ENCODE measurements at regions not wholly inside any gene's neighbourhood (a gene's known extent, or its start where the extent isn't known, plus 50 kb on each side); places are given as distances from the start of the nearest gene placed in this dataset.

GRCh38 chr10:30560326-30560725 lies 69.2 kb downstream of the LYZL2 start:
- Histone ChIP-seq H3K79me2 (ENCODE audit: control insufficient read depth, insufficient read depth, low read length, unreplicated experiment) (no peaks in the 10 kb centered on the region), H3K4me3 (ENCODE audit: low read depth, low read length) (no peak overlapping the region), H3K27ac (ENCODE audit: low read depth, low read length) (no peak overlapping the region), H3K4me1 (ENCODE audit: control insufficient read depth, insufficient read depth, low read length, unreplicated experiment) (peaks cover 14% of the 10 kb centered on the region), H3K36me3 (ENCODE audit: insufficient read depth, low read length) (no peaks in the 10 kb centered on the region), H3K27me3 (ENCODE audit: insufficient read depth, low read length) (no peaks in the 10 kb centered on the region; the same call in 1 of the 2 replicates), H2AFZ (ENCODE audit: low read length, unreplicated experiment) (no peak overlapping the region)

- no peaks in the 10 kb centered on the region for H3K79me2 ChIP-seq (ENCODE audit: control insufficient read depth, insufficient read depth, low read length, unreplicated experiment)
- H2AFZ ChIP-seq (ENCODE audit: low read length, unreplicated experiment): no peak overlapping the region
- H3K4me1 ChIP-seq (ENCODE audit: control insufficient read depth, insufficient read depth, low read length, unreplicated experiment): peaks cover 14% of the 10 kb centered on the region
- no peaks in the 10 kb centered on the region; the same call in 1 of the 2 replicates for H3K27me3 ChIP-seq (ENCODE audit: insufficient read depth, low read length)
- no peaks in the 10 kb centered on the region for H3K36me3 ChIP-seq (ENCODE audit: insufficient read depth, low read length)
- H3K4me3 ChIP-seq (ENCODE audit: low read depth, low read length): no peak overlapping the region
- no peak overlapping the region for H3K27ac ChIP-seq (ENCODE audit: low read depth, low read length)
Observed at GRCh38 chr10:30559180-30559579, 70.4 kb downstream of the LYZL2 start.

GRCh38 chr10:30558411-30558810 lies 71.1 kb downstream of the LYZL2 start:
- no peaks in the 10 kb centered on the region for H3K36me3 ChIP-seq (ENCODE audit: insufficient read depth, low read length)
- no peaks in the 10 kb centered on the region; the same call in 1 of the 2 replicates for H3K27me3 ChIP-seq (ENCODE audit: insufficient read depth, low read length)
- no peaks in the 10 kb centered on the region for H3K79me2 ChIP-seq (ENCODE audit: control insufficient read depth, insufficient read depth, low read length, unreplicated experiment)
- H3K27ac ChIP-seq (ENCODE audit: low read depth, low read length): no peak overlapping the region
- H3K4me1 ChIP-seq (ENCODE audit: control insufficient read depth, insufficient read depth, low read length, unreplicated experiment): peaks cover 19% of the 10 kb centered on the region
- H3K4me3 ChIP-seq (ENCODE audit: low read depth, low read length): no peak overlapping the region
- no peak overlapping the region for H2AFZ ChIP-seq (ENCODE audit: low read length, unreplicated experiment)

GRCh38 chr10:30557884-30558283 lies 71.7 kb downstream of the LYZL2 start:
- H3K27me3 ChIP-seq (ENCODE audit: insufficient read depth, low read length): no peaks in the 10 kb centered on the region; the same call in 1 of the 2 replicates
- H2AFZ ChIP-seq (ENCODE audit: low read length, unreplicated experiment): no peak overlapping the region
- no peak overlapping the region for H3K27ac ChIP-seq (ENCODE audit: low read depth, low read length)
- H3K4me1 ChIP-seq (ENCODE audit: control insufficient read depth, insufficient read depth, low read length, unreplicated experiment): peaks cover 24% of the 10 kb centered on the region
- no peaks in the 10 kb centered on the region for H3K36me3 ChIP-seq (ENCODE audit: insufficient read depth, low read length)
- no peak overlapping the region for H3K4me3 ChIP-seq (ENCODE audit: low read depth, low read length)
- H3K79me2 ChIP-seq (ENCODE audit: control insufficient read depth, insufficient read depth, low read length, unreplicated experiment): no peaks in the 10 kb centered on the region

- Histone ChIP-seq H2AFZ (ENCODE audit: low read length, unreplicated experiment) (no peak overlapping the region), H3K27ac (ENCODE audit: low read depth, low read length) (no peak overlapping the region), H3K27me3 (ENCODE audit: insufficient read depth, low read length) (no peaks in the 10 kb centered on the region), H3K79me2 (ENCODE audit: control insufficient read depth, insufficient read depth, low read length, unreplicated experiment) (no peaks in the 10 kb centered on the region), H3K4me1 (ENCODE audit: control insufficient read depth, insufficient read depth, low read length, unreplicated experiment) (peaks cover 24% of the 10 kb centered on the region), H3K36me3 (ENCODE audit: insufficient read depth, low read length) (no peaks in the 10 kb centered on the region), H3K4me3 (ENCODE audit: low read depth, low read length) (no peak overlapping the region)
Observed at GRCh38 chr10:30556189-30556588, 73.4 kb downstream of the LYZL2 start.

- no peak overlapping the region for H2AFZ ChIP-seq (ENCODE audit: low read length, unreplicated experiment)
- no peaks in the 10 kb centered on the region for H3K36me3 ChIP-seq (ENCODE audit: insufficient read depth, low read length)
- H3K27ac ChIP-seq (ENCODE audit: low read depth, low read length): no peak overlapping the region
- no peaks in the 10 kb centered on the region for H3K79me2 ChIP-seq (ENCODE audit: control insufficient read depth, insufficient read depth, low read length, unreplicated experiment)
- H3K27me3 ChIP-seq (ENCODE audit: insufficient read depth, low read length): no peaks in the 10 kb centered on the region
- peaks cover 24% of the 10 kb centered on the region for H3K4me1 ChIP-seq (ENCODE audit: control insufficient read depth, insufficient read depth, low read length, unreplicated experiment)
- H3K4me3 ChIP-seq (ENCODE audit: low read depth, low read length): no peak overlapping the region
Observed at GRCh38 chr10:30555465-30555864, 74.1 kb downstream of the LYZL2 start.

GRCh38 chr10:30554440-30554825 lies 75.1 kb downstream of the LYZL2 start:
- H2AFZ ChIP-seq (ENCODE audit: low read length, unreplicated experiment): peak overlapping the region; percentile 94
- no peaks in the 10 kb centered on the region for H3K79me2 ChIP-seq (ENCODE audit: control insufficient read depth, insufficient read depth, low read length, unreplicated experiment)
- no peaks in the 10 kb centered on the region for H3K36me3 ChIP-seq (ENCODE audit: insufficient read depth, low read length)
- peak overlapping the region; percentile 57; the same call in 1 of the 2 replicates for H3K4me3 ChIP-seq (ENCODE audit: low read depth, low read length)
- no peak overlapping the region for H3K27ac ChIP-seq (ENCODE audit: low read depth, low read length)
- H3K4me1 ChIP-seq (ENCODE audit: control insufficient read depth, insufficient read depth, low read length, unreplicated experiment): peaks cover 24% of the 10 kb centered on the region
- H3K27me3 ChIP-seq (ENCODE audit: insufficient read depth, low read length): no peaks in the 10 kb centered on the region

GRCh38 chr10:30553626-30554439 lies 75.7 kb downstream of the LYZL2 start:
- H3K4me3 ChIP-seq (ENCODE audit: low read depth, low read length): peak overlapping the region; percentile 57
- 0 out of 2 replicates have a peak overlapping the region, but pooled peaks have one; percentile 15 for H3K27ac ChIP-seq (ENCODE audit: low read depth, low read length)
- H3K36me3 ChIP-seq (ENCODE audit: insufficient read depth, low read length): no peaks in the 10 kb centered on the region

GRCh38 chr10:30553018-30553625 lies 76.4 kb downstream of the LYZL2 start:
- no peak overlapping the region for H2AFZ ChIP-seq (ENCODE audit: low read length, unreplicated experiment)
- peak overlapping the region; percentile 57; the same call in 1 of the 2 replicates for H3K4me3 ChIP-seq (ENCODE audit: low read depth, low read length)
- no peaks in the 10 kb centered on the region for H3K36me3 ChIP-seq (ENCODE audit: insufficient read depth, low read length)
- H3K4me1 ChIP-seq (ENCODE audit: control insufficient read depth, insufficient read depth, low read length, unreplicated experiment): peaks cover 22% of the 10 kb centered on the region
- no peaks in the 10 kb centered on the region for H3K79me2 ChIP-seq (ENCODE audit: control insufficient read depth, insufficient read depth, low read length, unreplicated experiment)
- H3K27ac ChIP-seq (ENCODE audit: low read depth, low read length): no peak overlapping the region
- no peaks in the 10 kb centered on the region for H3K27me3 ChIP-seq (ENCODE audit: insufficient read depth, low read length)

More at GRCh38 chr10:30553626-30554439, 75.7 kb downstream of the LYZL2 start:
- Histone ChIP-seq H3K4me1 (ENCODE audit: control insufficient read depth, insufficient read depth, low read length, unreplicated experiment) (peaks cover 24% of the 10 kb centered on the region), H3K27me3 (ENCODE audit: insufficient read depth, low read length) (no peaks in the 10 kb centered on the region), H2AFZ (ENCODE audit: low read length, unreplicated experiment) (peak overlapping the region; percentile 94), H3K79me2 (ENCODE audit: control insufficient read depth, insufficient read depth, low read length, unreplicated experiment) (no peaks in the 10 kb centered on the region)

GRCh38 chr10:30550967-30551815 lies 78.4 kb downstream of the LYZL2 start:
- no peaks in the 10 kb centered on the region for H3K79me2 ChIP-seq (ENCODE audit: control insufficient read depth, insufficient read depth, low read length, unreplicated experiment)
- no peaks in the 10 kb centered on the region for H3K27me3 ChIP-seq (ENCODE audit: insufficient read depth, low read length)
- H2AFZ ChIP-seq (ENCODE audit: low read length, unreplicated experiment): no peak overlapping the region
- H3K4me1 ChIP-seq (ENCODE audit: control insufficient read depth, insufficient read depth, low read length, unreplicated experiment): peaks cover 15% of the 10 kb centered on the region
- H3K4me3 ChIP-seq (ENCODE audit: low read depth, low read length): no peak overlapping the region
- no peak overlapping the region for H3K27ac ChIP-seq (ENCODE audit: low read depth, low read length)
- no peaks in the 10 kb centered on the region for H3K36me3 ChIP-seq (ENCODE audit: insufficient read depth, low read length)
